H1 (cell line): ENCODE measurements at regions not wholly inside any gene's neighbourhood (a gene's known extent, or its start where the extent isn't known, plus 50 kb on each side); places are given as distances from the start of the nearest gene placed in this dataset.

Source experiments
- CBX5 ChIP-seq: fragments of 300-800, 300-1000 bp; sonication (generic); IDR thresholded peaks from 2 replicates; pipeline ENCODE4 v1.7.1; 2016; ENCODE audit warnings: antibody characterized with exemption, low read length, low read depth
- CHD1 ChIP-seq: IDR thresholded peaks from 2 replicates; pipeline ENCODE4 v1.6.1; 2012; ENCODE audit warnings: low read depth, low read length, improper control_type of control experiment
- CHD7 ChIP-seq: fragments of 300-600 bp; sonication (generic); IDR thresholded peaks from 2 replicates; pipeline ENCODE4 v1.7.1; 2012; ENCODE audit warnings: low read length, moderate library complexity, mild to moderate bottlenecking, inconsistent platforms; ENCODE audit not compliant: insufficient replicate concordance
- GABPA ChIP-seq: IDR thresholded peaks from 2 replicates; pipeline ENCODE4 v1.6.1; 2011; ENCODE audit warnings: mild to moderate bottlenecking, low read length, moderate library complexity, borderline replicate concordance; ENCODE audit not compliant: insufficient read depth
- HDAC2 ChIP-seq, 2 experiments: fragments of 300-600 bp in 1 of 2; sonication (generic) in 1 of 2; IDR thresholded peaks; 2 replicates each; pipeline ENCODE4 v1.6.1; 2011 to 2012; ENCODE audit warnings: low read depth in 2 of 2, low read length in 2 of 2, mild to moderate bottlenecking in 2 of 2, moderate library complexity in 2 of 2, borderline replicate concordance in 1 of 2, inconsistent platforms in 1 of 2
- JUN ChIP-seq: IDR thresholded peaks from 2 replicates; pipeline ENCODE4 v1.6.1; 2011; ENCODE audit warnings: low read depth, mild to moderate bottlenecking, improper control_type of control experiment, low read length
- POU5F1 ChIP-seq: IDR thresholded peaks from 2 replicates; pipeline ENCODE4 v1.6.1; 2011; ENCODE audit warnings: low read depth, mild to moderate bottlenecking, low read length, moderate library complexity
- RNF2 ChIP-seq: fragments of 200-900, 300-1000 bp; sonication (generic); IDR thresholded peaks from 2 replicates; pipeline ENCODE4 v1.7.1; 2016; ENCODE audit warnings: borderline replicate concordance, low read depth, mild to moderate bottlenecking, antibody characterized with exemption, low read length; ENCODE audit not compliant: poor library complexity, severe bottlenecking; ENCODE audit errors: missing control alignments
- ZNF274 ChIP-seq: IDR thresholded peaks from 2 replicates; pipeline ENCODE4 v1.7.0; 2012; ENCODE audit warnings: low read length, borderline replicate concordance; ENCODE audit errors: extremely low read depth
- TF ChIP-seq, protein P1 (sequence below): IDR thresholded peaks from 2 replicates; pipeline ENCODE4 v1.6.1; 2012; ENCODE audit warnings: inconsistent platforms

DNA sequence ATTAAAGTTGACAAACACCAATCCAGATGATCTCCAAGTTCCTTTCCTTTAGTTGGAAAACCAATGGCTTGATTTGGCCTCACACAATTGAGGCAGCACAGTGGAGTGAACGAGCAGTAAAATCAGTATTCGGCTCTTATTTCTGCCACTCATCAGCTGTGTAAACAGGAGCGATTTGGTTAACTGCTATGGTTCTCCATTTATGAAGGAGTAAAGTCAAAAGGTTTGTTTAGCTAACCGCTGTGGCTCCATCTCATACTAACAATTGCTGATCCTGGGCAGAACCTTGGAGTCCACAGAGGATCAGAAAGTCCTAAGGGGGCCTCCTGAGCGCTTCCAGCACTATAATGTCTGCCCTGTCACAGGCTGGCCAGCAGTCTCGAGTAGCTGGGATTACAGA, 54.5 kb upstream of the EXOC1L start (continued):
- TF ChIP-seq CHD7 (no peak), GABPA (no peak), ZNF274 (no peak), CHD1 (no peak), POU5F1 (no peak), CBX5 (no peak), JUN (no peak), RNF2 (no peak), HDAC2 (IDR thresholded peaks at IDR 0.05; ENCODE audit: borderline replicate concordance in 1 of 2, low read depth in 2 of 2, low read length in 2 of 2) (no peak)
- TF ChIP-seq, protein P1, sequence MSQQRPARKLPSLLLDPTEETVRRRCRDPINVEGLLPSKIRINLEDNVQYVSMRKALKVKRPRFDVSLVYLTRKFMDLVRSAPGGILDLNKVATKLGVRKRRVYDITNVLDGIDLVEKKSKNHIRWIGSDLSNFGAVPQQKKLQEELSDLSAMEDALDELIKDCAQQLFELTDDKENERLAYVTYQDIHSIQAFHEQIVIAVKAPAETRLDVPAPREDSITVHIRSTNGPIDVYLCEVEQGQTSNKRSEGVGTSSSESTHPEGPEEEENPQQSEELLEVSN, result no peak
- TF ChIP-seq, all 59 proteins: peak for 0
